ENCODE measurements at regions not wholly inside any gene's neighbourhood (a gene's known extent, or its start where the extent isn't known, plus 50 kb on each side); places are given as distances from the start of the nearest gene placed in this dataset.

- TF ChIP-seq CTCF (conservative IDR thresholded peaks at IDR 0.05; ENCODE audit: low read depth in 2 of 2): no peak
- TF ChIP-seq ZNF331 (CRISPR knock-in tag; IDR thresholded peaks at IDR 0.05; ENCODE audit: low read depth): no peak
- no peak for TF ChIP-seq EZH2phosphoT487 (IDR thresholded peaks at IDR 0.05; ENCODE audit: unreplicated experiment)
- TF ChIP-seq ZNF462 (CRISPR knock-in tag; IDR thresholded peaks at IDR 0.05): no peak
- TF ChIP-seq CREB1 (CRISPR knock-in tag; IDR thresholded peaks at IDR 0.05; ENCODE audit: low read depth): no peak
- no peak for TF ChIP-seq NANOG (IDR thresholded peaks at IDR 0.05; ENCODE audit: borderline replicate concordance)
These were observed 62.5 kb downstream of the SHANK2 start (continued) for GRCh38 chr11:71189768-71190315.
